Retinal pigment epithelial cell (primary cell): ENCODE measurements at regions not wholly inside any gene's neighbourhood (a gene's known extent, or its start where the extent isn't known, plus 50 kb on each side); places are given as distances from the start of the nearest gene placed in this dataset.

Source experiments
- DNase-seq: peaks from one replicate; pipeline ENCODE4 v3.0.0-alpha.2; 2010; ENCODE audit warnings: low read depth
- H3K4me3 ChIP-seq: 2 replicates; pipeline ENCODE4 v1.5.1; 2011; ENCODE audit warnings: mild to moderate bottlenecking, low read length, control low read depth, moderate library complexity
- TF ChIP-seq, protein P1 (sequence below): conservative IDR thresholded peaks from 2 replicates; pipeline ENCODE4 v1.5.1; 2011; ENCODE audit warnings: low read depth, low read length, control low read depth, inconsistent platforms

DNA sequence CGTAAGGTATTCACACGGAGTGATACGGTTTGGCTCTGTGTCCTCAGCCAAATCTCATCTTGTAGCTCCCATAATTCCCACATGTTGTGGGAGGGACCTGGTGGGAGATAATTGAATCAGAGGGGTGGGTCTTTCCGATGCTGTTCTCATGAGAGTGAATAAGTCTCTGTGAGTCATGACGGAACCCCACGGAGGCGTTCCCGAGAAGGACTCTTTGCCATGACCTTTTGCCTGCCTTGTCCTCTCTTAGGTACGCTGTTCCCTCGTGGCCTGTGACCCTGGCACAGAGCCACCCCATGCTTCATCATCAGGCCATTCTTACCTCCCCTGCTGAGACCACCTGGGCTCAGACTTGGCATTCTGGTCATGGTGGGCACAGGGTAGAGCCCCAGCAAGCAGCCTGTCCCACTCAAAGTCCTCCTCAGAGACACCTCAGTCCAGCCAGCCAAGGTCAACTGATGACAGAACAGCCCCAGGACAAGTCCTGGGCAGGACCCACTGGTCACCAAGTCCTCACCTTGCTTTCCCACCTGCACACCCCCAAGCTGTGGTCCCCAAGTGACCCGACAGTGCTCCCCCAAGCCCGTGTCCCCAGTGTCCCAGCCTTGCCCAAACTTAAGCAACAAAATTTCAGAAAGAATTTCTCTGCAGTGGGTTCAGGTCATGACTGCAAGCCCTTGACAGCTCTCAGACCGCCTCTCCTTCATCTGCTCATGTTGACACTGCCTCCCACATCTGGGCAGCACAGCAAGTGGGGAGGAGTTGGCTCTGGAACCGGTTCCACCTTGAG, 158.4 kb downstream of the ACTL8 start:
- no peak for DNase-seq
- no peak overlapping the region for H3K4me3 ChIP-seq
- TF ChIP-seq, protein P1, sequence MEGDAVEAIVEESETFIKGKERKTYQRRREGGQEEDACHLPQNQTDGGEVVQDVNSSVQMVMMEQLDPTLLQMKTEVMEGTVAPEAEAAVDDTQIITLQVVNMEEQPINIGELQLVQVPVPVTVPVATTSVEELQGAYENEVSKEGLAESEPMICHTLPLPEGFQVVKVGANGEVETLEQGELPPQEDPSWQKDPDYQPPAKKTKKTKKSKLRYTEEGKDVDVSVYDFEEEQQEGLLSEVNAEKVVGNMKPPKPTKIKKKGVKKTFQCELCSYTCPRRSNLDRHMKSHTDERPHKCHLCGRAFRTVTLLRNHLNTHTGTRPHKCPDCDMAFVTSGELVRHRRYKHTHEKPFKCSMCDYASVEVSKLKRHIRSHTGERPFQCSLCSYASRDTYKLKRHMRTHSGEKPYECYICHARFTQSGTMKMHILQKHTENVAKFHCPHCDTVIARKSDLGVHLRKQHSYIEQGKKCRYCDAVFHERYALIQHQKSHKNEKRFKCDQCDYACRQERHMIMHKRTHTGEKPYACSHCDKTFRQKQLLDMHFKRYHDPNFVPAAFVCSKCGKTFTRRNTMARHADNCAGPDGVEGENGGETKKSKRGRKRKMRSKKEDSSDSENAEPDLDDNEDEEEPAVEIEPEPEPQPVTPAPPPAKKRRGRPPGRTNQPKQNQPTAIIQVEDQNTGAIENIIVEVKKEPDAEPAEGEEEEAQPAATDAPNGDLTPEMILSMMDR = no peak

DNA sequence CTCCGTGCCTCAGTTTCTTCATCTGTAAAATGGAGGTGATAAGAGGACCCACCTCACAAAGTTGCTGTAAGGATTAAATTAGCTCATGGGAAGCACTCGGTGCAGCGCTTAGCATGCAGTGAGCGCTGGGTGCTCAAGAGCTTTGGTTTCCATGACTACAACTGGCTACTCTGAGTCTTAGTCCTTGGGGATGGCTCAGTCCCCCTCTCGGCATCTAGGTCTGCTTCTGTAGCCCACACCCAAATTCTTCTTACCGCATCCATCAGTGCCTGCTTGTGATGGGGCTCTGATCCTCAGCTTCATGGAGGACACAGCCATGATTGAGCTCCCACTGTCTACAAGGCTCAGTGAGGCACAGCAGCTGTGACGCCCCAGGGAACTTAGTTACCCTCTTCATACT, 159.0 kb downstream of the ACTL8 start:
- no peak for DNase-seq
- no peak overlapping the region for H3K4me3 ChIP-seq
- TF ChIP-seq, protein P1 = no peak

DNA sequence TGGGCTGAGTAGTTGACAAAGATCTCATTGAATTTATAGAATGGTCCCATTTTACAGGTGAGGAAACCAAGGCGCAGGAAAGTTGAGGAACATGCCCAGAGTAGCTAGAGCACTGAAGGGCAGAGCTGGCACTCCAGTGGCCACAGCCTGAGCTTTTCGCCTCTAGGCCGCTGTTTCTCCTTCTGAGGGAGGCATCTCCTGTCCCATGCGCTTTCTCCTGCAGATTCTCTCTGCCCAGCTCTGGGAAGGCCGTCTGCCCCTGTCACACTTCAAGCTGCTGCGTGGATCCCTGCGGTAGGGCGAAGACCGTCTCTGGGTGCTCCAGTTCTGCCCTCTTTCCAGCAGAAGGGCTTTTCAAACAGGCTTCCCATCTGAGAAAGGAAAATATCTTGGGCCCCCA, 159.9 kb downstream of the ACTL8 start:
- H3K4me3 ChIP-seq = no peak overlapping the region
- TF ChIP-seq, protein P1 = no peak
- DNase-seq = no peak

DNA sequence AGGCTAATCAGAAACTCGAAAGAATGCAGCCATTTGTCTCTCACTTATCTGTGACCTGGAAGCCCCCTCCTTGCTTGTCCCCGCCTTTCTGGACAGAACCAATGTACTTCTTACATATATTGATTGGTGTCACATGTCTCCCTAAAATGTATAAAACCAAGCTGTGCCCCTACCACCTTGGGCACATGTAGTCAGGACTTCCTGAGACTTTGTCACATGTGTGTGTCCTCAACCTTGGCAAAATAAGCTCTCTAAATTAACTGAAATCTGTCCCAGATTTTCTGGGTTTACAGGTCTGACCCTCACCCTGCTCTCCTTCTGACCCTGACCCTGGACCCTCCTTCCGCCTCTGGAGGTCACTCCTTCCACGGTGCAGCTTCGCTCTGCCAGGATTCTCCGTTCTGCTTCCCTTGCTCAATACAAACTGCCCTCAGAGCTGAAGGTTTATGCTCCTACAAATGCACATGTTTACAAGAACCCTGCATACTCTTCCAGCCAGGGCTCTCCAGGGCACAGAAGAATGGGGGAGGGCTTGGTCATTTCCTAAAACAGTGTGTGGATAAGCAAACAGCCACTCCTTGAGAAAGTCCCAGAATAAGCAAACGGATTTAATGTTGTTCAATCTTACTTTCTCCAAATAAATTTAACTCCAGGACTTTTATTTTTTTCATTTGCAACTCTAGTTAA, 160.5 kb downstream of the ACTL8 start:
- no peak for DNase-seq
- no peak overlapping the region for H3K4me3 ChIP-seq
- TF ChIP-seq, protein P1 = no peak

DNA sequence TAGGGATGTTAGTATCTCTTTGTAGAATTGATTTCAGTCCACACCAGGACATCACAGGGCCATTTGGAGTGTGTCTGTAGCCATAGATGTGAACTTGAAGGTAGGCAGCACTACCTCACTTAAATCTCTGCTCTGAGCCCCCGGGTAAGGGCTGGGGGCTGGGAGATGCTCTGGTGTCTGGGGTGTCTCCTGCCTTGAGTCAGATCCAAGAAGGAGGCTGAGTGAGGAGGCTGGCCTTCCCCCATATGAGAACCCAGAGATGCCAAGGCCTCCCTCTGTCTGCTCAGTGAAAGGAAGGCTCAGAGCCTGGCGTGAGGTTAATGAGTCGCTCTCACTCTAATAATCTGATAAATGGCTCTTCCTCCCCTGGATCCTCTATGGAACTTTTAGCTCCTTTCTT, 161.6 kb downstream of the ACTL8 start:
- TF ChIP-seq, protein P1 = no peak
- no peak for DNase-seq
- no peak overlapping the region for H3K4me3 ChIP-seq

DNA sequence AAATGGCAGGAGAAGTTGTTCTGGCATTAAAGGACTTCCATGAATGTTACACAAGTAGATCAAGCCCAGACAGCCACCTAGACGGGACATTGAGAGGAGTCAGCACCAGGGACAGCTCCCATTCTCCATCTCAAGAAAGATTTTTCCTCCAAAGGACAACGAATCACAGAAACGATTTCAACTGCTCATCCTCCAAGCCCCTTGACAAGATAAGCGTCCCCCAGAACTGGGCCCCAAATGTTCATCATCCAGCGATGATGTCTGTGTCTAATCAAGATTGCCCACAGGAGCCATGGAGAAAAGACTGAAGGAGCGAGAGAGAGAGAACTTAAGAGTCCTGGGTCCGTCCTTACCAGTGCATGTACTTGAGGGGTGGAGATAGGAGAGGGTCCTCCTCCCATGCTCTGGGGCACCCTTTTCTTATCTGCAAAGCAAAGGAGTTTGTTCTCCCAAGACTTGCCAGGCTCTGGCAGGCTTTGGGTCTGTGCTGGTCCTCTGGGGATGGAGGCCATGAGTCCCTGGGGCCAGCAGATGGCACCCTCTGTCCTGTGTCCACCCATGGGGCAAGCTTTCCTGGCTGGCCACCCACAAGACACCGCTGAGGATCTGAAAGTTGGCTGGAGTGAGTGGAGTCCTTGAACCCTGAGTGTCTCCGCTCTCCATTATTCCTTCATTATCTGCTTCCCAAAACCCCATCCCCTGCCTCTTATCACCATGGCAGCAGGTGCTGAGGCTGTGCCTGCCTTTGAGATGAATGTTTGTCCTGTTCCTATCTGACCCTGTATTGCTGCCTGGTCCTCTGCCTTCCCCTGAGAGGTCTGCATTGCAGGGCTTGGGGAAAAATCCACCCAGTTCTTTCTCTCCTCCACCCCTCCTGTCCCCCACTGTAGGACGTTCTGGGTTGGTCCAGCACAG, 164.6 kb downstream of the ACTL8 start:
- TF ChIP-seq, protein P1 = peak; percentile 29
- H3K4me3 ChIP-seq = no peak overlapping the region
- no peak for DNase-seq
